GM23248 (cell line): ENCODE measurements at regions not wholly inside any gene's neighbourhood (a gene's known extent, or its start where the extent isn't known, plus 50 kb on each side); places are given as distances from the start of the nearest gene placed in this dataset.

Experiments
- EZH2 ChIP-seq: fragments of 200-600 bp; sonication (generic); IDR thresholded peaks from 2 replicates; pipeline ENCODE4 v1.6.1; 2018; ENCODE audit warnings: antibody characterized with exemption, mild to moderate bottlenecking; ENCODE audit not compliant: insufficient read depth, poor library complexity, severe bottlenecking
- EZH2phosphoT487 ChIP-seq: fragments of 200-600 bp; sonication (generic); IDR thresholded peaks from 2 replicates; pipeline ENCODE4 v1.6.1; 2018; ENCODE audit warnings: antibody characterized with exemption, moderate library complexity, mild to moderate bottlenecking, low read depth; ENCODE audit not compliant: insufficient read depth

- no peak for TF ChIP-seq EZH2phosphoT487
- TF ChIP-seq EZH2 = no peak
These were observed 329.5 kb downstream of the NPHP4 start for GRCh38 chr1:5662744-5663126.
